Activated CD4-positive, alpha-beta T cell treated with anti-CD3 and anti-CD28 coated beads, Interleukin-2, amount 50 U/mL, for 1 hour (primary cell): ENCODE measurements at regions not wholly inside any gene's neighbourhood (a gene's known extent, or its start where the extent isn't known, plus 50 kb on each side); places are given as distances from the start of the nearest gene placed in this dataset.

Experiments
- DNase-seq: peaks from one replicate; pipeline ENCODE4 v3.0.0-alpha.2; 2020

GRCh38 chr22:48740086-48740730 is 1087.5 kb downstream of the BRD1 start:
- no peak for DNase-seq

- DNase-seq, result no peak
Measured at GRCh38 chr22:48739348-48740085, 1088.2 kb downstream of the BRD1 start.

GRCh38 chr22:48738204-48738980 is 1089.3 kb downstream of the BRD1 start:
- no peak for DNase-seq

- no peak for DNase-seq
Measured at GRCh38 chr22:48737461-48738203, 1090.0 kb downstream of the BRD1 start.

GRCh38 chr22:48736593-48737460 is 1090.8 kb downstream of the BRD1 start:
- DNase-seq, result no peak

GRCh38 chr22:48734961-48735360 is 1092.7 kb downstream of the BRD1 start:
- DNase-seq, result no peak

- no peak for DNase-seq
Measured at GRCh38 chr22:48734359-48734758, 1093.3 kb downstream of the BRD1 start.

- no peak for DNase-seq
Measured at GRCh38 chr22:48729499-48730171, 1098.0 kb downstream of the BRD1 start.

GRCh38 chr22:48727454-48728058 is 1100.1 kb downstream of the BRD1 start:
- no peak for DNase-seq

- DNase-seq, result no peak
Measured at GRCh38 chr22:48724899-48725298, 1102.8 kb downstream of the BRD1 start.

- no peak for DNase-seq
Measured at GRCh38 chr22:48722661-48723060, 1105.0 kb downstream of the BRD1 start.

- DNase-seq, result no peak
Measured at GRCh38 chr22:48721395-48721669, 1106.3 kb downstream of the BRD1 start.

- DNase-seq, result no peak
Measured at GRCh38 chr22:48720662-48721394, 1106.8 kb downstream of the BRD1 start.

- DNase-seq, result no peak
Measured at GRCh38 chr22:48719978-48720661, 1107.6 kb downstream of the BRD1 start.

GRCh38 chr22:48718818-48719500 is 1108.7 kb downstream of the BRD1 start:
- DNase-seq, result no peak

- DNase-seq, result no peak
Measured at GRCh38 chr22:48717883-48718817, 1109.5 kb downstream of the BRD1 start.

GRCh38 chr22:48717076-48717810 is 1110.4 kb downstream of the BRD1 start:
- no peak for DNase-seq
